Activated CD4-positive, alpha-beta T cell treated with anti-CD3 and anti-CD28 coated beads, Interleukin-2, amount 50 U/mL, for 24 hours (primary cell): ENCODE measurements at regions not wholly inside any gene's neighbourhood (a gene's known extent, or its start where the extent isn't known, plus 50 kb on each side); places are given as distances from the start of the nearest gene placed in this dataset.
"Not testable (repeated sequence)": the region's sequence is repeated elsewhere in the genome, so short reads cannot be mapped to it uniquely, and the experiment has no call there.

Experiments
- DNase-seq, 2 donors: peaks; one replicate each; pipeline ENCODE4 v3.0.0-alpha.2; 2020; ENCODE audit warnings: low read depth in 1 of 2, low spot score in 1 of 2

DNA sequence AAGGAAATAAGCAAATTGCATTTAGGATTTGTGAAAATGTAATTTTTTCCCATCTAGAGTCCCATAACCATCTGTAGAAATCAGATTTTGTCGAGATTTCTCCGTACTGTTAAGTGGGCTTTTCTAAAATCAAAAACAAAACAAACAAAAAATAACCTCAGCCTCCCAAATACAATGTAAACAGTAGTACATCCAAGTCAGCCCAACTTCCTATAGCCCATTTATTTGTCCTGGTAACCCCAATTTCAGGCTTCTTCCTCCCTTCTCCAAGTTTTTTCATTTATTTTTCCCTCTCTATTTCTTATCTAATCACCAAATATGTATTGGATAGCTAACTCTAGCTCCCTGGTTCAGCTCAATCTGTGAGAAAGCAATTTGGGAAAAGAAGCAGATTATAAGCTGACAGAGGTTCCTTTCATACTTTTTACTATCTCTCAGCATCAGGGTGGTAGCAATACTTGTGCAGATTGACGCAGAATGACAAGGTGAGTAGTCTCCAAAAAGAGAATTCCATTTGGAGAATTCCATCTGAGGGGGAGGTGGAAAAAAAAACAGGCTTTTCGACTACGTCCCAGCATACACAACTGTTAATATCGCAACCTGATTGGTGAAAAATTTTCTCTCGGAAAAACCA, 132.6 kb upstream of the BTN3A2 start:
- DNase-seq = no peak

DNA sequence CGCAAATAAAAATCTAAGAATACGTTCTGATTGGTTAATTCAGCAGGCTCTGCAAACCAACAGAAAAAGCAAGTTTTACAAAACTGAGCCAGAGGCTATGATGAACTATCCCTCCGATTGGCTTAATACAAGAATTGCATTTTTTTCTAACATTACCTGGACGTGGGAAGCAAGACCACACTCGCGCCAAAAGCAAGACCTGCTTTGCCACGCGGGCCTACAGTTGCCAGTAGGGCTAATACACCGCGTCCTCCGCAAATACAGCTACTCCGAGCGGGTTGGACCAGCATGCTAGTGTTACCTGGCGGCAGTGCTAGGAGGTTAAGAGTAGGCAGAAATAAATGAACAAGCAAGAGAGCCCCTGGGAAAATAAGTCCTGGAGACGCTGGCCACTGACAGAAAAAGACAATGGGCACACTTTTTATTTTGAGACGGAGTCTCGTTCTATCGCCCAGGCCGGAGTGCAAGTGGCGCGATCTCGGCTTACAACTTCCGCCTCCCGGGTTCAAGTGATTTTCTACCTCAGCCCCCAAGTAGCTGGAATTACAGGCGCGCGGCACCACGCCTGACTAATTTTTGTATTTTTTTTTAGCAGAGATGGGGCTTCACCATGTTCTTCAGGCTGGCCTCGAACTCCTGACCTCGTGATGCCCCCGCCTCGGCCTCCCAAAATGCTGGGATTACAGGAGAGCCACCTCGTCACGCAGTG, 131.9 kb upstream of the BTN3A2 start:
- DNase-seq = no peak

DNA sequence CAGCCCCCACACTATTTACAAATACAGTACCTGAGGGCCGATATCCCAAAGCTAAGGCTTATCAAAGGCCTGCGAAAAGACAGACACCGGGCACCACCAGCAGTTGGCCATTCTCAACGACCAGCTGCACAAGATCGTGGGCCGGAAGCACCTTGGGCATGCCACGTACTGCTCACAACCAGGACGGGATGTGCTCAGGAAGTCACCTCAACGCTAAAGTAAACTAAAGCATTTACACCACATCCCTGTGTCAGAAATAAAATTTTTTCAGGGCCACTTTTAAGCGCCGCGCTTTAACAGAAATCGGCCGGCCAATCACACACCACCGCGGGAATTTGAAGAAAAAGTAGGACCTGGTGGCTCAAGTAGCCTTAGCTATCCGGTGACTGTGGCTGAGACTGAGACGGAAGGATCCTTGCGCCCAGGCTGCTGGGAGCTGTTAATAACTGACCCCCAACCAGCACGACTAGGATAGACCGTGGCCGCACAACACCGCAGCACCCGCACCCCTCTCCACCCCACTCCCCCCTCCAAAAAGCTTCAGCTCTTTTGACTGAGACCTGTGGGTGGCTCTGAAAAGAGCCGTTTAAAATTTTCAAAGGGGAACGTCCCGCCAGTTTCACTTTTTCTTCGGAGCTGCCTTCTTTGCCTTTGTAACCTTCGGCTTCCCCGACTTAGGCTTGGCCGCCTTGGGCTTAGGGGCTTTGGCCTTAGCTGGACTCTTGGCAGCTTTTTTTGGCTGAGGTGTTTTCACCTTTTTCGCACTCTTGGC, 131.2 kb upstream of the BTN3A2 start:
- DNase-seq = peak in 1 of 2 donors; percentile 54

- peak in 1 of 2 donors; percentile 78 for DNase-seq
Observed at GRCh38 chr6:26234421-26235301, 130.3 kb upstream of the BTN3A2 start.

- DNase-seq = no peak
Observed at GRCh38 chr6:26235302-26235670, 129.7 kb upstream of the BTN3A2 start.

DNA sequence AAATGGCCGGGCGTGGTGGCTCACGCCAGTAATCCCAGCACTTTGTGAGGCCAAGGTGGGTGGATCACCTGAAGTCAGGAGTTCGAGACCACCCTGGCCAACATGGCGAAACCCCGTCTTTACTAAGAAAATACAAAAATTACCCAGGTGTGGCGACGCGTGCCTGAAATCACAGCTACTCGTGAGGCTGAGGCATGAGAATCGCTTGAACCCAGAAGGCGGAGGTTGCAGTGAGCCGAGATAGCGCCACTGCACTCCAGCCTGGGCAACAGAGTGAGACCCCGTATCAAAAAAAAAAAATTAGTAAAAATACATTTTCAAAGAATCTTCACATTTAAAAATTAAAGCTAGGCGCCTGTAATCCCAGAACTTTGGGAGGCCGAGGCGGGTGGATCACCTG, 125.6 kb upstream of the BTN3A2 start:
- DNase-seq = not testable (repeated sequence)

GRCh38 chr6:26240157-26241032, 124.6 kb upstream of the BTN3A2 start:
- peak; percentile 39 to 79 for DNase-seq

- DNase-seq = no peak
Observed at GRCh38 chr6:26241033-26241895, 123.7 kb upstream of the BTN3A2 start.

DNA sequence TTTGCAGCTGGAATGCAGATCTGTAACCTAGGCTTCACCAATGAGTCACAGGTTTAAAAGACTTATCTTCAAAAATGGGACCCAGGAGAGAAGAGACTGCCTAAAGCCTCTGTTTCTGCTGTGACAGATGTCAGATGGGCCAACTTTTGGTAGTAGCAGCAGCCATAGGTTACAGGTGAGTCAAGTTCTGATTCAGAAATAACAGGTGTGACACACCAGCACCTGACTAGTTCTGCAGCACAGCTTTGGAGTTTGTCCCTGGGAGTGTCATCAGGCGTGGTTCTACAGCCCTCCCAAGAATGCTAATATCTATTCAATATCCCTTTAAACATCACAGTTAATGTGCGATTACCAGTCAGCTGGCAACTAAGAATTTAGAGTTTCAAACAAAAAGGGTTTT, 121.9 kb upstream of the BTN3A2 start:
- DNase-seq = no peak

DNA sequence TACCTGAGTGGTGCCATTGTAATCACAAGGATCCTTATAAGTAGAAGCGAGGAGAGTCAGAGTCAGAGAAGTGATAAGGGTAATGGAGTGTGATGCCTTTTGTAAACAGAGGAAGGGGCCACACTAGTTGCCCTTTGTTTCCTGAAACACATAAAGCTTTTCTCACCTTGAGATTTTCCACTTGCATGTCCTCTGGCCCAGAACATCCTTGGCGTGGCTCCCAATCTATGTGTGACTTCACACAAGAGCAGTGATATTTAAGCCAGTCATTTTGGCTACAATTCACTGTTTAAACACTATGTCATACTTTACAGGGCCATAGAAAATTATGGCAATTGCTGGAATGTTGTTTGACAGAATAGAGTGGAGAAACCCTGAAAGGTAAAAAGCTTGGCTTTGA, 121.2 kb upstream of the BTN3A2 start:
- no peak for DNase-seq

DNA sequence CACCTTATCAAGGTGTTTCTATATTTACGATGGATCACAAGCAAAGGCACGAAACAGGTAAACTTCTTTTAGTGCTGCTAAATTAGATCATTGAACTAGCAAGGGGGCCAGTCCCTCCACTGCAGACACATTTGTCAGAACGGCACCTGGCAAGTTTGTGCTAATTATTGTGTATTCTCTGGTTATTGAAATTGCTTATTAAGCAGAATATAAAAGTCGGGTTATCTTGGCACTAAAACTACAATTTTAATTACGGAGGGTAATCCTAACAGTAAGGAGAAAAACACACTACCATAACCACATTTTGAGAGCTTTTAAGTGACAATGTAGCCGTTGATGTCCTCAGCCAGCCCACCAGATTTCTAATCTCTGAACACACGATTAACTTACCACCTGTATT, 118.9 kb upstream of the BTN3A2 start:
- DNase-seq = no peak

DNA sequence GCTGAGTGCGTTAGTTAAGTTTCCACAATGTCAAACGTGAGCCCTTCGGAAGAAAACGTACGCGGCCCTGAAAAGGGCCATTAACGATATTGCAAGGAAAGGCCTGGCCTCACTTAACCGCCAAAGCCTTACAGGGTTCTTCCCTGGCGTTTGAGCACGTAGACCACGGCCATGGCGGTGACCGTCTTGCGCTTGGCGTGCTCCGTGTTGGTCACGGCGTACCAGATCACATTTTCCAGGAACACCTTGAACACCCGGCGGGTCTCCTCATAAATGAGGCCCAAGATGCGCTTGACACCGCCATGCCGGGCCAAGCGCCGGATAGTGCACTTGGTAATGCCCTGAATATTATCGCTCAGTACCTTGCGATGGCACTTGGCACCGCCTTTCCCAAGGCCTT, 118.4 kb upstream of the BTN3A2 start:
- DNase-seq = no peak

DNA sequence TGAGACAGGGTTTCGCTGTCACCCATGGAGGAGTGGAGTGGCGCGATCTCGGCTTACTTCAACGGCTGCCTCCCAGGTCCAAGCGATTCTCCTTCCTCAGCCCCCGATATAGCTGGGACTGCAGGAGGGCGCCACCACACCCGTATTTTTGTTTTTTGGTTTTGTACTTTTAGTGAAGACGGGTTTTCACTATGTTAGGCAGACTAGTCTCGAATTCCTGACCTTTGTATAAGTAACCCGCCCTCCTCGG, 115.4 kb upstream of the BTN3A2 start:
- no peak for DNase-seq

GRCh38 chr6:26249957-26250697, 114.9 kb upstream of the BTN3A2 start:
- DNase-seq = peak; percentile 35 to 45

DNA sequence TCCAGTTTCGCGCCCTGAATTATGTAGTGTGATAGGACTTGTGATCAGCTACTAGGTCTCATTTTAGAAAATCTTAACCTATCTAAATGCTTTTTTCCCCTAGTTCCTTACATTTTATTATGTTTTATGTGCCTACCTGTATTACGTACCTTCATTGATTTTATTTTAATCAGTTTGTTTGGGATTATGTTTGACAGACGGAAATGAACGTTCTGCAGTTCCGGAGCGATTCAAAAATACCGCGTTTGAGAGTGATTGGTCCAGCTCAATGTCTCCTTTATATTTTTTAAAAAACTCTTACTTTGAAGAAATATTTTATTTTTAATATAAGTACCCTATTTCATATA, 114.3 kb upstream of the BTN3A2 start:
- no peak for DNase-seq

DNA sequence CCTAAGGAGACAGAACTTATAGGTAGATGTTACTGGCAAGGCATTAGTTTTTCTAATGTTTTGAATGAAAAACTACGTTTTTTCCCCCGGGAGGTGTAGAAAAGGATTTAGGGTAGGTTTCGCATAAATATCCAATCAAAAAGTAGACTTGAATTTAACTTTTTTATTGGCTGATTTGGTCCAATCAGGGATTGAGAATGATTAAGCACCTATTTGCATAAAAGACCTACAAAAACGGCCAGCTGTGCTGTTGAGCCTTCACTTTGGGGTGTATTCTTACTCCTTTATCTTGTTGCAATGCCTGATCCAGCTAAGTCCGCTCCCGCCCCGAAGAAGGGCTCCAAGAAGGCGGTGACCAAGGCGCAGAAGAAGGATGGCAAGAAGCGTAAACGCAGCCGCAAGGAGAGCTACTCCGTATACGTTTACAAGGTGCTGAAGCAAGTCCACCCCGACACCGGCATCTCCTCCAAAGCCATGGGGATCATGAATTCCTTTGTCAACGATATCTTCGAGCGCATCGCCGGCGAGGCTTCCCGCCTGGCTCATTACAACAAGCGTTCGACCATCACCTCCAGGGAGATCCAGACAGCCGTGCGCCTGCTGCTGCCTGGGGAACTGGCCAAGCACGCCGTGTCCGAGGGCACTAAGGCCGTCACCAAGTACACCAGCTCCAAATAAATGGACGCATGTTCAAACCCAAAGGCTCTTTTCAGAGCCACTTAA, 113.5 kb upstream of the BTN3A2 start:
- DNase-seq = peak; percentile 46 to 52

DNA sequence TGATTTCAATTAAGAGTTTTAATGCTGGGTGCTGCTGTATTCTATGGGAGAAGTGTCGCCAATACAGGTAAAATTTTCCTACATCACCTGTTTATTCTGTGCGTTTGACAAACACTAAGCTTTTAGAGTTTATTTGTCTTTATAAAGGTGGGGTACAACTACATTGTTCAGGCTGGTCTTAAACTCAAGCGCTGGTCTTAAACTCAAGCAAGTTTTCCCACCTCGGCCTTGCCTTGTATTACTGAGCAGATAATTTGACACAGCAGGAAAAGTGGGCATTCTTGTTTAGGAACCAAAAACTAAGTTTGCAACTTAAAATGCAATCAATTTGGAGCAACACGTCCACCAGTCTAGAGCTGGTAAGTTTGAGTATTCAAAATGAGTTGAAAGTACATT, 112.9 kb upstream of the BTN3A2 start:
- no peak for DNase-seq

DNA sequence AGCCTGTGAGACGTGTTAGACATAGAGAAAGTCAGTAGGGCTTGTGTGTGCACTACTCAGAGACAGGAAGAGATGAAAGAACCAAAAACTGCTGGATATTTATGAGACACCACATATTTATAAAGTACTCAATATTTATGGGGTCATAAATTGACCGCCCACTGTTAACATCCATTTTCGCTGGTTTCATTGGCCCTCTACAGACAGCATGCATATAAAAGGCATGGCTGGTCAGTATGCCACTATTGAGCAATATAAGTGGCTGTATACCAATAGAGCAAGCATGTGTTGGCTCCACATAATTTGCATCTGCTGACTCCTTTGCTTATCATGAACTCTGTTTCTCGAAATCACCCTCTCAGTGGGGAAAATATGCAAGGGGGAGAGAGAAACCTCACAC, 110.3 kb upstream of the BTN3A2 start:
- DNase-seq = no peak
